Epithelial cell of proximal tubule (primary cell): ENCODE measurements at regions not wholly inside any gene's neighbourhood (a gene's known extent, or its start where the extent isn't known, plus 50 kb on each side); places are given as distances from the start of the nearest gene placed in this dataset.

Source experiments
- DNase-seq: peaks from one replicate; pipeline ENCODE4 v3.0.0-alpha.2; 2011; ENCODE audit warnings: low read depth
- H3K4me3 ChIP-seq: 2 replicates; pipeline ENCODE4 v1.5.1; 2011; ENCODE audit warnings: low read depth, mild to moderate bottlenecking, low read length
- TF ChIP-seq, protein P1 (sequence below): conservative IDR thresholded peaks from 2 replicates; pipeline ENCODE4 v1.5.1; 2012; ENCODE audit warnings: low read depth, mild to moderate bottlenecking, low read length

DNA sequence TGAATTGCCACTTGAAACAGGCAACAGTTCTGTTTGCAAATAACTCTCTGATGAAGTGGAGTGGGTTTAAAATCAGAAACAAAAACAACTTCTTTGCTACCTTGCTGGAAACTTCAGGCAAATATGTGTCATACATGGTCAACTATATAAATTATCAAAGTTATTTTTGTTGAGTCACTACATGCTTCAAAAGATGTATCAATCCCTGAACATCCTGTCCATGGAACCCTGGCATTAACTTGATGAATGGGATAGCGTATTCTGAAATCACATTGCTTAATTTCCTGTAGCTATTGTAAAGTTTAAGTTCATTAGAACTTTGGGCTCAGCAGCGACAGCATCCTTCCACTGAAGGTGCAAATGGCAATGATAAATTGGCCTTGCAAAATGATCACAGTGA, 213.6 kb upstream of the MAF start:
- TF ChIP-seq, protein P1, sequence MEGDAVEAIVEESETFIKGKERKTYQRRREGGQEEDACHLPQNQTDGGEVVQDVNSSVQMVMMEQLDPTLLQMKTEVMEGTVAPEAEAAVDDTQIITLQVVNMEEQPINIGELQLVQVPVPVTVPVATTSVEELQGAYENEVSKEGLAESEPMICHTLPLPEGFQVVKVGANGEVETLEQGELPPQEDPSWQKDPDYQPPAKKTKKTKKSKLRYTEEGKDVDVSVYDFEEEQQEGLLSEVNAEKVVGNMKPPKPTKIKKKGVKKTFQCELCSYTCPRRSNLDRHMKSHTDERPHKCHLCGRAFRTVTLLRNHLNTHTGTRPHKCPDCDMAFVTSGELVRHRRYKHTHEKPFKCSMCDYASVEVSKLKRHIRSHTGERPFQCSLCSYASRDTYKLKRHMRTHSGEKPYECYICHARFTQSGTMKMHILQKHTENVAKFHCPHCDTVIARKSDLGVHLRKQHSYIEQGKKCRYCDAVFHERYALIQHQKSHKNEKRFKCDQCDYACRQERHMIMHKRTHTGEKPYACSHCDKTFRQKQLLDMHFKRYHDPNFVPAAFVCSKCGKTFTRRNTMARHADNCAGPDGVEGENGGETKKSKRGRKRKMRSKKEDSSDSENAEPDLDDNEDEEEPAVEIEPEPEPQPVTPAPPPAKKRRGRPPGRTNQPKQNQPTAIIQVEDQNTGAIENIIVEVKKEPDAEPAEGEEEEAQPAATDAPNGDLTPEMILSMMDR, result no peak
- no peak overlapping the region for H3K4me3 ChIP-seq

DNA sequence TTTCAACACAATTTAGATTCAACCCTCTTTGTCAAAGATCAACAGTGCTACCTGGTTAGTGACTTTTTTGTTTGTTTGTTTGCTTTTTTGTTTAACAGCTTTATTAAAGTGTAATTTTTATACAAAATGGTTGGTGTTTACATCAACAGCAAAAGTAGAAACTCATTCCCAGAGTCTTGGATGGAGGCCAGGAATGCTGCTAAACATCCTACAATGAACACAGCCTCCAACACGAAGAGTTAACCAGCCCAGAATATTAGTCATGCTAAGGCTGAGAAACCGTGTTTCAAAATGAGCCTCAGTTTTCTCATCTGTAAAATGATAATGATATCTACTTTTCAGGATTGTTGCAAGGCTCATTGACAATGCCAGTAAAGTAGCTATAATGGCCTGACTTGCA, 211.0 kb upstream of the MAF start:
- H3K4me3 ChIP-seq, result no peak overlapping the region
- TF ChIP-seq, protein P1, result no peak
- peak; percentile 68 for DNase-seq

More for the DNA sequence above, 213.6 kb upstream of the MAF start:
- no peak for DNase-seq

DNA sequence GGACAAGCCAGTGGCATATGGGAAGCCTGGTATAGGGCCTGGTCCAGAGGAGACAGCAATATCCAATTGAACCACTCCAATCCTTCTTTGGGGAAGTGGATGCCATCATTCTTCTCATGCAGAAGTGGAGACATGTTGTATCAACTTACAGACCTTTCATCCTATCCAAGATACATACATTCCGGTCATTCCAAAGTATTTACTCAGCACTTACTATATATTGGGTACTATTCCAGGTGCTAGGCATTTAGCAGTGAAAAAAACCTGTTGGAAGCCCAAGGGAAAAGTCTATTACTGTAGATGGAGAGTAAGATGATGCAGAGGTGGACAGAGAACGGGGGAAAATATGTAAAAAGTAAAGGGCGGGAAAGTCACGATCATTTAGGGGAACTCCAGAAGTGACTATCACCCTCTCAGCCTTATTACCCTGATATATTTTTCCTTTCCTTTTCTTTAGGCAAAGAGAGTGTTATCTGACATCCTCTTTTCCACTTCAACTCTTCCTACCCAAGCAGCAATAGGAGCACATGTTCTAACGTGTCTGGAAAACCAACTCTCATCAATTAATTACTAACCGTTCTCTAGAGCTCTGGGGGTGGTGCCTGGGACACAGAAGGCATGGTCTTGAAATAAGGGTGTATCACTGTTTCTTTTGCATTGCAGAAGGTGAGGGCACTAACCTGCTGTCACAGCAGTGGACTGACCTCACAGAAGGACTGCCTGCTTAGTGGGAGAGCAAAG, 210.1 kb upstream of the MAF start:
- DNase-seq, result peak; percentile 53
- TF ChIP-seq, protein P1, result no peak
- no peak overlapping the region for H3K4me3 ChIP-seq

DNA sequence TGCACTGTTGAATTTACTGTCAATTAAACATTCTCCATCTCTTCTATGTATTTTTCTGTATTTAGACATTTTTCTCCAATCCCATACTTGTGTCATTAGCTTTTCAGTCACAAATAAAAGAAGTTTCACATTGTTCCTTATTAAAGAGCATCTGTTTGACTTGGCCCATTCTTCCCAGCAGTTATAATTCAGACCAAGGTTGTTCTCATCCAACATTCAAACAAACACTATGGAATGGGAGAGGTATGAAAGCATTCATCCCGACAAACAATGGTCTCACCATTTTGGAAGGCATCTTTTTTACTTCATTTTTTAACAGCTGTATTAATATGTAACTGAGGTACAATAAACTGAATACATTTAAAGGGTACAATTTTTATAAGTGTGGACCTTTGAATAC, 208.8 kb upstream of the MAF start:
- TF ChIP-seq, protein P1, result no peak
- no peak for DNase-seq
- no peak overlapping the region for H3K4me3 ChIP-seq

DNA sequence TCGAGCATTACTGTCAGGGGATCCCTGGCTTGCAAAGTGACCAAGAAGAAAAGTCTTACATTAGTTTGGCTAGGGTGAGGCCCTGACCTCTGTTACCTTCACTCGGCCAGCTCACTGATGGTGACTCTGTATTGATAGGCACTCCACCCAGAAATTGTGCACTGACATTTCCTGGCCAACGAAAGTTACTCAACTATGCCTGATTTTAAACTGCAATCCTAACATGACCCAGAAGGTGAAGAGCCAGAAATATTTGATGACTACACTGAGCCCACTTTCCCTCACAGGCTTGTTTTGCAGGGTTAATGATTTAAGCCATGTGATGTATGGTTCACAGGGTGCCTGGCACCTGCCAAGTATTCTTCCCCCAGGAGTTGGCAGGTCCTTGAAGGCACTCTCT, 208.2 kb upstream of the MAF start:
- TF ChIP-seq, protein P1, result no peak
- DNase-seq, result peak; percentile 95
- no peak overlapping the region for H3K4me3 ChIP-seq

DNA sequence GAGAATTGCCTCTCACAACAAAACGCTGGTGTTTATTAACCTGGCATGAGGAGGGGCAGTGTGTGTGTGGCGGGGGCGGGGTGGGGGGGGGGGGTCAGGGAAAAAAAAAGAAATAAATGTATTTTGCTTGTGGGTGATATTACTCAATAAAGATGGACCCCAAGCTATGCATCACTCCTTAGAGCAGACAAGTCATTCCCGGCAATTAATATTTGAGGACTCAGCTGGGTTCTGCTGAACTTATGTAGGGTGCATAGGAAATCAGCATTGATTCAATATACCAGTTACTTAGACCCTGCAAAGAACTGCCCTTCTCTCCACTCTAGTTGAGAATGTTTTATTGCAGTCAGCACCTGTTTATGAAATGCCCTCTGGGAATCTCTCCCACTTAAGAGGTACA, 206.2 kb upstream of the MAF start:
- no peak for DNase-seq

More for the DNA sequence above, 206.2 kb upstream of the MAF start:
- TF ChIP-seq, protein P1, result no peak
- H3K4me3 ChIP-seq, result no peak overlapping the region
